Mesenchymal stem cell (in vitro differentiated cells and primary cell): ENCODE measurements at regions not wholly inside any gene's neighbourhood (a gene's known extent, or its start where the extent isn't known, plus 50 kb on each side); places are given as distances from the start of the nearest gene placed in this dataset.
A peak's percentile ranks its signal among the peaks of the same experiment; 100 is the strongest.

Experiments used
- DNase-seq: peaks from one replicate; pipeline ENCODE4 v3.0.0-alpha.2; 2013
- H2AFZ ChIP-seq: one replicate; pipeline ENCODE4 v1.6.1; 2013; ENCODE audit warnings: low read depth, mild to moderate bottlenecking, control low read depth, inconsistent platforms, low read length, moderate library complexity
- H2AK5ac ChIP-seq: 2 replicates; pipeline ENCODE4 v1.6.1; 2013; ENCODE audit warnings: low read length, moderate library complexity, mild to moderate bottlenecking, inconsistent platforms; ENCODE audit not compliant: severe bottlenecking
- H2BK120ac ChIP-seq: one replicate; pipeline ENCODE4 v1.6.1; 2013; ENCODE audit warnings: low read depth, mild to moderate bottlenecking, inconsistent platforms, low read length, moderate library complexity
- H2BK12ac ChIP-seq, 2 experiments: one replicate each; pipeline ENCODE4 v1.6.1; 2013; ENCODE audit warnings: inconsistent platforms in 2 of 2, low read length in 2 of 2, mild to moderate bottlenecking in 2 of 2, moderate library complexity in 2 of 2, control low read depth in 1 of 2
- H2BK15ac ChIP-seq: one replicate; pipeline ENCODE4 v1.6.1; 2013; ENCODE audit warnings: mild to moderate bottlenecking, low read depth, inconsistent platforms; ENCODE audit not compliant: poor library complexity, severe bottlenecking
- H2BK5ac ChIP-seq: 2 replicates; pipeline ENCODE4 v1.6.1; 2013; ENCODE audit warnings: low read depth, mild to moderate bottlenecking, low read length, control low read depth, inconsistent platforms; ENCODE audit not compliant: poor library complexity, severe bottlenecking
- H3K14ac ChIP-seq, 2 experiments: one replicate each; pipeline ENCODE4 v1.6.1; 2013; ENCODE audit warnings: inconsistent platforms in 2 of 2, low read length in 2 of 2, control low read depth in 1 of 2, mild to moderate bottlenecking in 1 of 2, moderate library complexity in 1 of 2
- H3K18ac ChIP-seq, 2 experiments: one replicate each; pipeline ENCODE4 v1.6.1; 2013; ENCODE audit warnings: inconsistent platforms in 2 of 2, low read length in 2 of 2, control low read depth in 1 of 2, low read depth in 1 of 2, mild to moderate bottlenecking in 1 of 2
- H3K23ac ChIP-seq, 2 experiments: one replicate each; pipeline ENCODE4 v1.6.1; 2013; ENCODE audit warnings: inconsistent platforms in 2 of 2, low read length in 2 of 2, mild to moderate bottlenecking in 2 of 2, moderate library complexity in 2 of 2, control low read depth in 1 of 2
- H3K27ac ChIP-seq: 2 replicates; pipeline ENCODE4 v1.5.1; 2013; ENCODE audit warnings: mild to moderate bottlenecking, moderate library complexity, low read length, control low read depth, inconsistent platforms; ENCODE audit not compliant: poor library complexity, severe bottlenecking
- H3K27me3 ChIP-seq, 2 experiments: 2 replicates each; pipeline versions ENCODE4 v1.6.1 to v1.7.0; 2013; ENCODE audit warnings: low read length in 2 of 2, mild to moderate bottlenecking in 2 of 2, moderate library complexity in 2 of 2, control low read depth in 1 of 2, inconsistent platforms in 1 of 2; ENCODE audit not compliant: control insufficient read depth in 1 of 2, insufficient read depth in 1 of 2
- H3K36me3 ChIP-seq, 2 experiments: 2 replicates each; pipeline versions ENCODE4 v1.6.1 to v1.7.0; 2013; ENCODE audit warnings: low read length in 2 of 2, control low read depth in 1 of 2, inconsistent platforms in 1 of 2, low read depth in 1 of 2, mild to moderate bottlenecking in 1 of 2; ENCODE audit not compliant: insufficient read depth in 2 of 2, control insufficient read depth in 1 of 2
- H3K4ac ChIP-seq, 2 experiments: one replicate each; pipeline ENCODE4 v1.6.1; 2013; ENCODE audit warnings: inconsistent platforms in 2 of 2, low read length in 2 of 2, mild to moderate bottlenecking in 2 of 2, moderate library complexity in 2 of 2, control low read depth in 1 of 2, low read depth in 1 of 2
- H3K4me1 ChIP-seq: 2 replicates; pipeline ENCODE4 v1.6.1; 2013; ENCODE audit warnings: low read depth, low read length, control low read depth; ENCODE audit not compliant: control insufficient read depth, insufficient read depth
- H3K4me2 ChIP-seq: 2 replicates; pipeline ENCODE4 v1.6.1; 2013; ENCODE audit warnings: low read length, mild to moderate bottlenecking, inconsistent platforms; ENCODE audit not compliant: poor library complexity, severe bottlenecking
- H3K4me3 ChIP-seq, 2 experiments: 2 replicates each; pipeline versions ENCODE4 v1.5.1 to v1.7.0; 2013; ENCODE audit warnings: low read length in 2 of 2, mild to moderate bottlenecking in 2 of 2, control low read depth in 1 of 2, low read depth in 1 of 2; ENCODE audit not compliant: insufficient read depth in 1 of 2
- H3K79me1 ChIP-seq: replicated peaks from 2 replicates; pipeline ENCODE4 v1.6.1; 2013; ENCODE audit warnings: mild to moderate bottlenecking, control low read depth, low read length, inconsistent platforms; ENCODE audit not compliant: poor library complexity, severe bottlenecking
- H3K9ac ChIP-seq: 2 replicates; pipeline ENCODE4 v1.7.0; 2013; ENCODE audit warnings: mild to moderate bottlenecking, low read length, moderate library complexity
- H3K9me3 ChIP-seq: 2 replicates; pipeline ENCODE4 v1.7.0; 2013; ENCODE audit warnings: mild to moderate bottlenecking, low read length; ENCODE audit not compliant: control insufficient read depth
- H4K8ac ChIP-seq: one replicate; pipeline ENCODE4 v1.6.1; 2013; ENCODE audit warnings: inconsistent platforms, mild to moderate bottlenecking, low read length, moderate library complexity
- H4K91ac ChIP-seq: one replicate; pipeline ENCODE4 v1.6.1; 2013; ENCODE audit warnings: mild to moderate bottlenecking, low read length, inconsistent platforms
- WGBS: methylation state at CpG from one replicate; pipeline ENCODE4 v1.1.7; 2013; ENCODE audit warnings: mixed read lengths; 5-methylcytosine and 5-hydroxymethylcytosine counted together

GRCh38 chr12:111269718-111270117, 99.2 kb downstream of the PHETA1 start:
- H3K27me3 ChIP-seq = peaks cover 23 to 76% of the 10 kb centered on the region in 2 experiments
- 41% methylated on average over 4 of the region's 7 CpGs for WGBS
- H3K4me3 ChIP-seq = no peak overlapping the region

DNA sequence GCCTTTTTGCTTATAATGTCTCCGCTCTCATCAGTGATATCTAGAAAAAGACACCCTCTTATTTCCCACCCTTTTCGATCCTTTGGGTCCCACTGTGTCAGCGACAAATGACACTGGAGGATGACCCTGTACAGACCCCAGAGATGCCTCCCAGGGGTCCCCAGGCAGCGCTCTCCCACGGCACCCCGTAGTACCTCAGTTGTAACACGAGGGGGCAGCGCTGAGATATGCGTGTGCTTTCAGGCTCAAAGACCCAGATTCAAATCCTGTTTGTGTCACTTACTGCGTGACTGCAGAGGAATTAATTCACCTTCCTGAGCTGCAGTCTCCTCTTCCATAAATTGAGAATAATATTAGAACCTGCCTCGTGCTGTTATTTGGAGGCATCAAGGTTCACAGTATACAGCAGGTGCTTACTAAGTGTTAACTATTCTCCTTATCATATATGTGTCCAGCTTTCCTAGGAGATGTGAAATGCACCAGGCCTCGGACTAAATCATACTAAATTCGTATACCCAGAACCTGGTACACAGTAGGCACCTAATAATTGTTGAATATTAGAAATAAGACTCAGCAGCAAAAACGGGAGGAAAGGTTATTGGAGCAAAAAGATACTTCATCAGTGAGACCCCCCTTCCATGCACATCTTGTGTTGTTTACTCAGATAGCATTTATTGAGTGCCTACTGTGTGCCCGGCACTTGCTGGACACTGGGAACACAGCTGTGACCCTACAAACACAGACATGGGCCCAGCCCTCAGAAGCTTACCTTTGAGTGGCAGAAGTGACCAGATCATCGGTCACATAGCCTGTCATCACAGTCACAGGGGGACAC, 99.9 kb downstream of the PHETA1 start:
- Histone ChIP-seq H3K36me3 (no peaks in the 10 kb centered on the region), H4K91ac (no peak overlapping the region), H2BK12ac (no peak overlapping the region), H3K27me3 (peaks cover 23 to 69% of the 10 kb centered on the region in 2 experiments), H3K18ac (no peak overlapping the region), H3K79me1 (no peaks in the 10 kb centered on the region), H3K4me1 (no peaks in the 10 kb centered on the region), H4K8ac (no peak overlapping the region), H3K4ac (no peak overlapping the region), H3K9ac (no peak overlapping the region), H3K4me3 (no peak overlapping the region), H3K4me2 (no peak overlapping the region), H3K14ac (no peak overlapping the region), H2BK120ac (no peak overlapping the region), H3K23ac (no peak overlapping the region), H3K27ac (no peak overlapping the region), H2BK5ac (no peak overlapping the region), H2AFZ (no peak overlapping the region), H2AK5ac (no peak overlapping the region), H3K9me3 (no peaks in the 10 kb centered on the region), H2BK15ac (no peak overlapping the region)
- WGBS = 59% methylated on average over 14 of the region's 16 CpGs
- no peak for DNase-seq

More at GRCh38 chr12:111269718-111270117, 99.2 kb downstream of the PHETA1 start:
- Histone ChIP-seq H2BK12ac (no peak overlapping the region), H2AK5ac (no peak overlapping the region), H3K23ac (no peak overlapping the region), H3K4me1 (no peaks in the 10 kb centered on the region), H2AFZ (no peak overlapping the region), H3K4me2 (no peak overlapping the region), H3K9me3 (no peaks in the 10 kb centered on the region), H3K9ac (no peak overlapping the region), H4K8ac (no peak overlapping the region), H2BK5ac (no peak overlapping the region), H4K91ac (no peak overlapping the region), H3K27ac (no peak overlapping the region), H2BK120ac (no peak overlapping the region), H3K4ac (no peak overlapping the region), H2BK15ac (no peak overlapping the region), H3K79me1 (no peaks in the 10 kb centered on the region), H3K14ac (no peak overlapping the region), H3K36me3 (no peaks in the 10 kb centered on the region), H3K18ac (no peak overlapping the region)
- no peak for DNase-seq

DNA sequence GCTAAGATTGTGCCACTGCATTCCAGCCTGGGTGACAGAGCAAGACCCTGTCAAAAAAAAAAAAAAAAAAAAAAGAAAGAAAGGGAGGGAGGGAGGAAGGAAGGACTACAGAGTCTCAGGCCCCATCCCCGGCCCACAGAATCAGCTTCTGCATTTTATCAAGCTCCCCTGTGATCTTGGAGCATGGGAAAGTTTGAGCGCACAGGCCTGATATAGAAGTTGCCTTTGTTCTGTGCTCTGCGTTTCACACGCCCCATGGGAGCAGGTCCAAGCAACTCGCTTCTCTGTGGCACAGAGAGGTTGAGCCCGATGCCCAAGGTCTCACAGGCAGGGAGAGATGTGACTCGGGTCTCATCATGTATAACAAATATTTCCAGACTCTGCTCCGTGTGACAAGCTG, 101.8 kb downstream of the PHETA1 start:
- Histone ChIP-seq H3K4me3 (no peak overlapping the region), H2BK15ac (no peak overlapping the region), H4K8ac (no peak overlapping the region), H2BK5ac (no peak overlapping the region), H3K4ac (no peak overlapping the region), H3K9ac (no peak overlapping the region), H3K79me1 (no peaks in the 10 kb centered on the region), H3K4me2 (no peak overlapping the region), H3K36me3 (no peaks in the 10 kb centered on the region), H2BK120ac (no peak overlapping the region), H3K9me3 (no peaks in the 10 kb centered on the region), H3K23ac (no peak overlapping the region), H3K14ac (peak overlapping the region in 1 of 2 experiments; percentile 29), H2AFZ (no peak overlapping the region), H4K91ac (no peak overlapping the region), H3K27me3 (peaks cover 20 to 54% of the 10 kb centered on the region in 2 experiments), H3K27ac (no peak overlapping the region), H2AK5ac (no peak overlapping the region), H3K4me1 (no peaks in the 10 kb centered on the region), H3K18ac (no peak overlapping the region), H2BK12ac (no peak overlapping the region)
- no peak for DNase-seq
- 76% methylated on average over 8 of the region's 8 CpGs for WGBS

DNA sequence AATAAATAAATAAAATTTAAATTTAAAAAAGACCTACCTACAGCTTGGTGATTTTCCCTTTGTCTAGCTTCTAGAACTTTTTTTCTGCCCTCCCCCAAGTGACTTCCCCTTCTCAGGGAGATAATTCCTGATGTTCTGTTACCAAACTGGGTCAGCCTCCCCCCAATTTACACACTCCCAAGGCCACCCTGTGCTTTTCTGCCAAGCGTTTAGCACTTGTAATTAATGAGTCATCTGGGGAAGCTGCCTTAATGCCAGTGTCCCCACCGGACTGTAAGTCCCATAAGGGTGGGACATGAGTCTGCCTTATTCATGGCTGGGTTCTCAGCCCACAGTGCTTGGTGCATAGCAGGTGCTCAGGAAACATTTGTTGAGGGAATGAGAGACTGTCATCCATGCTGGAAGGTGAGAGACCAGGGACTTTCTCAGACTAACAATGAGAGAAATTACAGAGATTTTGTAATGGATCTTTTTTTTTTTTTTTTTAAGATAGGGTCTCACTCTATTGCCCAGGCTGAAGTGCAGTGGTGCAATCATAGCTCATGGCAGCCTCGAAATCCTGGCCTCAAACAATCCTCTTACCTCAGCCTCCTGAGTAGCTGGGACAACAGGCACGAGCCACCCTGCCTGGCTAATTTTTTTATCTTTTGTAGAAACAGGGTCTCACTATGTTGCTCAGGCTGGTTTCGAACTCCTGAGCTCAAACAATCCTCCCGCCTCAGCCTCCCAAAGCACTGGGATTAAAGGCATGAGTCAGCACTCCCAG, 106.8 kb downstream of the PHETA1 start:
- Histone ChIP-seq H4K91ac (no peak overlapping the region), H3K4me2 (no peak overlapping the region)
- WGBS = 67% methylated on average over 6 of the region's 6 CpGs

More for the DNA sequence above, 106.8 kb downstream of the PHETA1 start:
- Histone ChIP-seq H4K8ac (no peak overlapping the region), H2BK15ac (no peak overlapping the region), H3K23ac (no peak overlapping the region), H3K14ac (no peak overlapping the region), H3K27ac (no peak overlapping the region), H2BK5ac (no peak overlapping the region), H3K27me3 (peaks cover 4 to 19% of the 10 kb centered on the region in 2 experiments), H2BK120ac (no peak overlapping the region), H3K4me3 (no peak overlapping the region), H2AFZ (no peak overlapping the region), H3K9me3 (no peaks in the 10 kb centered on the region), H2AK5ac (no peak overlapping the region), H3K9ac (no peak overlapping the region), H2BK12ac (no peak overlapping the region), H3K4ac (no peak overlapping the region), H3K36me3 (no peaks in the 10 kb centered on the region), H3K79me1 (no peaks in the 10 kb centered on the region), H3K18ac (no peak overlapping the region), H3K4me1 (no peaks in the 10 kb centered on the region)
- no peak for DNase-seq
